A673 (cell line): ENCODE measurements at regions not wholly inside any gene's neighbourhood (a gene's known extent, or its start where the extent isn't known, plus 50 kb on each side); places are given as distances from the start of the nearest gene placed in this dataset.

Experiments used
- BruUV-seq: library from RNA; stranded (reverse); fragments of 400-500 nt; replicated peaks from 2 replicates; lab custom pipeline; 2021; lab: Mats Ljungman, UMichigan
- CTCF ChIA-PET: fragments of 300-600 bp; sonication (Branson Sonifier 250); formaldehyde crosslinking; loops from one replicate; lab custom pipeline; 2022; ENCODE audit warnings: antibody characterized with exemption; lab: Charles Lee
- POLR2A ChIA-PET: fragments of 300-600 bp; sonication (Branson Sonifier 250); formaldehyde crosslinking; loops from one replicate; lab custom pipeline; 2022; ENCODE audit warnings: antibody characterized with exemption; ENCODE audit not compliant: low non-redundant PET; lab: Charles Lee
- DNase-seq: peaks from one replicate; pipeline ENCODE4 v3.0.0-alpha.2; 2015; ENCODE audit warnings: low spot score
- H3K27ac ChIP-seq: fragments of 200-600 bp; sonication (generic); 2 replicates; pipeline ENCODE4 v1.5.1; 2016; ENCODE audit warnings: mixed run types, low read depth, mild to moderate bottlenecking, mixed read lengths, antibody characterized with exemption, low read length; ENCODE audit not compliant: poor library complexity, severe bottlenecking
- H3K27me3 ChIP-seq: fragments of 200-600 bp; sonication (generic); replicated peaks from 2 replicates; pipeline ENCODE4 v1.6.1; 2017; ENCODE audit warnings: mixed run types, low read depth, mild to moderate bottlenecking, mixed read lengths, antibody characterized with exemption, low read length; ENCODE audit not compliant: insufficient read depth, poor library complexity
- H3K36me3 ChIP-seq: fragments of 200-600 bp; sonication (generic); 2 replicates; pipeline ENCODE4 v1.6.1; 2016; ENCODE audit warnings: mixed run types, mild to moderate bottlenecking, mixed read lengths, antibody characterized with exemption, low read length; ENCODE audit not compliant: insufficient read depth, poor library complexity, severe bottlenecking
- H3K4me1 ChIP-seq: fragments of 200-600 bp; sonication (generic); 2 replicates; pipeline ENCODE4 v1.6.1; 2017; ENCODE audit warnings: mixed run types, mild to moderate bottlenecking, mixed read lengths, antibody characterized with exemption, low read length; ENCODE audit not compliant: insufficient read depth, poor library complexity, severe bottlenecking
- H3K4me3 ChIP-seq: fragments of 200-600 bp; sonication (generic); 2 replicates; pipeline ENCODE4 v1.5.1; 2016; ENCODE audit warnings: low read depth, mixed run types, mild to moderate bottlenecking, mixed read lengths, low read length; ENCODE audit not compliant: poor library complexity, severe bottlenecking
- H3K9me3 ChIP-seq: fragments of 200-600 bp; sonication (generic); 2 replicates; pipeline ENCODE4 v1.6.1; 2016; ENCODE audit warnings: mixed run types, low read depth, mild to moderate bottlenecking, mixed read lengths, antibody characterized with exemption, low read length; ENCODE audit not compliant: poor library complexity, severe bottlenecking
- EZH2 ChIP-seq: fragments of 200-600 bp; sonication (generic); IDR thresholded peaks from 2 replicates; pipeline ENCODE4 v1.6.1; 2017; ENCODE audit warnings: borderline replicate concordance, low read depth, mild to moderate bottlenecking, mixed read lengths, antibody characterized with exemption, low read length; ENCODE audit not compliant: poor library complexity, severe bottlenecking
- intact Hi-C: fragments of 100-400 bp; cut with micrococcal nuclease; formaldehyde crosslinking; loops from one replicate; pipeline ENCODE4 v1.10.0; 2022; ENCODE audit not compliant: unreplicated experiment
- TF ChIP-seq, protein P1 (sequence below): fragments of 300-800, 200-600 bp; sonication (generic); conservative IDR thresholded peaks from 2 replicates; pipeline ENCODE4 v1.5.1; 2017; ENCODE audit warnings: low read depth, mild to moderate bottlenecking, antibody characterized with exemption, low read length, moderate library complexity, mixed read lengths

DNA sequence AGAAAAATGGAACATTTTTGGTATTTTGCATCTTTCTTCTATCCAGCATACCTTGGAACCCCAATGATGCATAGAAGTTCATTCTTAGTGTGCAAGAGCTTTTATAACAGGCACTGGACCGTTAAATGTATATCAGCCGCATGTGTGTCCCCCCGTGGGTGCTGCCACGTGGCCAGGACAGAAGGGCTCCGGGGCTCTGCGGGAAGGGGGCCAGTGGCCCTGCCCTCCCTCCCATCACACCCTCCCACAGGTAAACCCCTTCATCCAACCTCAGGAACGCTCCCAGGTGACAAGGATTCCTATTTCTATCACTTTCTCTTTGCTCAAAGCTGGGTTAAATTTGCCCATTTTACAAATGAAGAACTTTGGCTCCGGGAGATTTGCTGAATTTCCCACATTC is 393.4 kb upstream of the IRX4 start:
- BruUV-seq = no TSS peak
- CTCF ChIA-PET = no interaction called here

DNA sequence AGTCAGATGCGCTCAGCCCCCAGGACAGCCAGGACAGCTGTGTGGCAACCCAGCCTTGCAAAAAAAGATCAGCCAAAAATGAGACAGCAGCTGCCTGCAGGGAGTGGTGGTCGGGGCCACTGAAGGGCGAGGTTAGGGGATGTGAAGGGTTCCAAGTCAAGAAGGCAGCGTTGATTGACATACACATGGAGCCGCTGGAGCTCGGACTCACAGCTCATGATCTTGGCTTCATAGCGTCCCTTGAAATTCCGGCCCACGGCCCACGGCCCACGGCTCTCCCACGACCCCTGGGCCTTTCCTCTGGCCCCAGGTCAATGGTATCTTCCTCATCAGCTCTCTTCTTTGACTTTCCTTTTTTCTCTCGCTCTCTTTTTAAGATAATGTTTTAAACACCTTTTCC is 390.0 kb upstream of the IRX4 start:
- CTCF ChIA-PET = no interaction called here

More for the DNA sequence above, 393.4 kb upstream of the IRX4 start:
- no peak for DNase-seq
- Histone ChIP-seq H3K4me3 (no peak overlapping the region), H3K4me1 (no peaks in the 10 kb centered on the region), H3K9me3 (peaks cover 4% of the 10 kb centered on the region), H3K27me3 (no peaks in the 10 kb centered on the region), H3K27ac (no peak overlapping the region), H3K36me3 (no peaks in the 10 kb centered on the region)
- POLR2A ChIA-PET = no interaction called here
- intact Hi-C loops = no loop called here
- TF ChIP-seq, protein P1, sequence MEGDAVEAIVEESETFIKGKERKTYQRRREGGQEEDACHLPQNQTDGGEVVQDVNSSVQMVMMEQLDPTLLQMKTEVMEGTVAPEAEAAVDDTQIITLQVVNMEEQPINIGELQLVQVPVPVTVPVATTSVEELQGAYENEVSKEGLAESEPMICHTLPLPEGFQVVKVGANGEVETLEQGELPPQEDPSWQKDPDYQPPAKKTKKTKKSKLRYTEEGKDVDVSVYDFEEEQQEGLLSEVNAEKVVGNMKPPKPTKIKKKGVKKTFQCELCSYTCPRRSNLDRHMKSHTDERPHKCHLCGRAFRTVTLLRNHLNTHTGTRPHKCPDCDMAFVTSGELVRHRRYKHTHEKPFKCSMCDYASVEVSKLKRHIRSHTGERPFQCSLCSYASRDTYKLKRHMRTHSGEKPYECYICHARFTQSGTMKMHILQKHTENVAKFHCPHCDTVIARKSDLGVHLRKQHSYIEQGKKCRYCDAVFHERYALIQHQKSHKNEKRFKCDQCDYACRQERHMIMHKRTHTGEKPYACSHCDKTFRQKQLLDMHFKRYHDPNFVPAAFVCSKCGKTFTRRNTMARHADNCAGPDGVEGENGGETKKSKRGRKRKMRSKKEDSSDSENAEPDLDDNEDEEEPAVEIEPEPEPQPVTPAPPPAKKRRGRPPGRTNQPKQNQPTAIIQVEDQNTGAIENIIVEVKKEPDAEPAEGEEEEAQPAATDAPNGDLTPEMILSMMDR = no peak
- no peak for TF ChIP-seq EZH2

DNA sequence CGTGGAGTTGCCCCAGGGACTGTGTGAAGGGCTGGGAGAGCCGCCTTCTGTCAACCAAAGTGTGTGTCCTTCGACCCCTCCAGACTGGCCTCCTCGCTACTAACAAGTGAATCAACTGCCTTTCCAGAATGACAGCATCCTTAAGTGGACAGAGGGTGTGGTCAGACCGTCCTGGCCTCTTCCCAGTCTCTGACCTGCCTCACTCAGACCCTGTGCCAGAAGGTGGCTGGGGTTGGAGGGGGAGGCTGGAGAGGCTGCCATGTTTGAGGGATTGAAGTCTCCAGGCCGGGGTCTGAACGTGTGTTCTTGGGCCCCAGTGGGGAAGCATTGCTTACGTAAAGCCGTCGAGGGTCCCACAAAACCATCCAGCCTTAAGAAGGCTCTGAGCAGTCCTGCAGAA is 389.3 kb upstream of the IRX4 start:
- ChIA-PET CTCF (no interaction called here), POLR2A (no interaction called here)
- no peaks in the 10 kb centered on the region for H3K27me3 ChIP-seq
- no peaks in the 10 kb centered on the region for H3K36me3 ChIP-seq
- no peak overlapping the region for H3K27ac ChIP-seq
- TF ChIP-seq, protein P1 = no peak
- TF ChIP-seq EZH2 = no peak
- DNase-seq = no peak
- intact Hi-C loops = no loop called here
- no peaks in the 10 kb centered on the region for H3K4me1 ChIP-seq
- peaks cover 4% of the 10 kb centered on the region for H3K9me3 ChIP-seq
- H3K4me3 ChIP-seq = no peak overlapping the region
- no TSS peak for BruUV-seq

More for the DNA sequence above, 390.0 kb upstream of the IRX4 start:
- no peaks in the 10 kb centered on the region for H3K4me1 ChIP-seq
- DNase-seq = no peak
- H3K27ac ChIP-seq = no peak overlapping the region
- H3K27me3 ChIP-seq = no peaks in the 10 kb centered on the region
- BruUV-seq = no TSS peak
- TF ChIP-seq EZH2 = no peak
- TF ChIP-seq, protein P1 = no peak
- intact Hi-C loops = no loop called here
- peaks cover 4% of the 10 kb centered on the region for H3K9me3 ChIP-seq
- H3K36me3 ChIP-seq = no peaks in the 10 kb centered on the region
- POLR2A ChIA-PET = no interaction called here
- no peak overlapping the region for H3K4me3 ChIP-seq
